ENCODE measurements at regions not wholly inside any gene's neighbourhood (a gene's known extent, or its start where the extent isn't known, plus 50 kb on each side); places are given as distances from the start of the nearest gene placed in this dataset.
"Not testable (repeated sequence)": the region's sequence is repeated elsewhere in the genome, so short reads cannot be mapped to it uniquely, and the experiment has no call there.

DNA sequence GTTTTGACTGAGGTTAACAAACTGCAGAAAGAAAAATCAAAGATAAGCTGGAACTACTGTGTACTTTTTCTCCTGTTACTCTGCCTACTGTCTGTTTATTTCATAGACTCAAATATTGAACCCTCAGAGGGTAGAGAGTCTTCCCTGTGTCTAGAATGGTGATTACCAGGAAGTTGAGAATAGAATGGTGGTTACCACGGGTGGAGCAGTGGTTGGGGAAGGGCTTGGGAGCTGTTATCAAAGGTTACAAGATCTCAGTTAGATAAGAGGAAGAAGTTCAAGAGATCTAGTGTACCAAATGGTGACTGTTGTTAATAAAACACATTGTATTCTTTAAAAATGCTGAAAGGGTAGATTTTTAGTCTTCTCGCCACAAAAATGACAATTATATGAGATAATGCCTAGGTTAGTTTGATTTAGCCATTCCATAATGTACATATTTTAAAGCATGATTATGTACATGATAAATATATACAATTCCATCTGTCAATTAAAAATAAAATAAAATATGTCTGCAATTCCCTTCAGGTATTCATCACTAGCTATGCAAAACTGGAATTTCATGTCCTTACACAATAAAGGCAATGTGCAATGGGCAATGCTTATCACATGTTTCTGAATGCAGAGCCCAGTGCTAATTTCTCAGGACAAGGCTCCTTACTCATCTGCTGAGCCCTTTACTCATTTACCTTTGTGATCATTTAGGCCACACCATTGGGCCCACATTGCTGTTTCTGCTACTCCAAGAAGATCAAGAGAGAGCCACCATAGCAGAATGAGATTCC is 474.3 kb upstream of the CAMK1G start:
- DNase-seq (ENCODE audit: low read depth in 2 of 2): no peak

DNA sequence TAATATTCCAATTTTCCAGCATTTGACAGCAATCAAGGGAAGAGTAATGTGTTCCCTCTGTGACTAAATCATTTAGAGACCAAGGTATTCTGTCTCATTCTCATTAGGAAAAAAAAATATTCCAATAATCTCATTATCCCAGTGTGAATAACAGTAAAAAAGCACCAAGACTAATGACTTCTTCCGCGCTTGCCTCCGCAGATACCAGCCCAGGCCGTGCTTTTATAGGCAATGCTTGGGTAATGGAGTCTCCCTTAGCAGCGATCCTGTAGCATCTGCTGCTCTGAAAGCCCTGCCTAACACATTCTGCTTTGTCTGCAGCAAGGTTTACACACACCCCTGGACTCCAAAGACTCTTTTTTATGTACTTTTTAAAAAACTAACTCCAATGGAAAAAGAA is 470.0 kb upstream of the CAMK1G start:
- no peak for DNase-seq (ENCODE audit: low read depth in 2 of 2)

DNA sequence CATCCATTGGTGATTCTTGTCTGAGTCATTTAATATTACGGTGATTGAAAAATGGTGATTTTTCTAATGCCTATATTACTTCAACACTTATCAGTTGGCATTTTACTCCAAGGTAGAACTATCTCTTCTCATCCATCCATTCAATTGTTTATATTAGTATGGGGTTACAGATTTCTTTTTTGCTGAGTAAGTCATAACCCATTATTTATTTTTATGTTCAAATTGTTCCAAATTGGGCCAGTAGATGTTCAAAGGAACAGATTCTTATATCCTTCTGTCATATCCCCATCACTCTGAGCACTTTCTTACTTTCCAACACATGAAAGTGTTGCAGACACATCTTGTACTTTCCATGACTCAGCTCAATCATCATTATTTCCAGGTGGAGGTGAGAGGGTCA is 466.8 kb upstream of the CAMK1G start:
- DNase-seq (ENCODE audit: low read depth in 2 of 2): no peak

DNA sequence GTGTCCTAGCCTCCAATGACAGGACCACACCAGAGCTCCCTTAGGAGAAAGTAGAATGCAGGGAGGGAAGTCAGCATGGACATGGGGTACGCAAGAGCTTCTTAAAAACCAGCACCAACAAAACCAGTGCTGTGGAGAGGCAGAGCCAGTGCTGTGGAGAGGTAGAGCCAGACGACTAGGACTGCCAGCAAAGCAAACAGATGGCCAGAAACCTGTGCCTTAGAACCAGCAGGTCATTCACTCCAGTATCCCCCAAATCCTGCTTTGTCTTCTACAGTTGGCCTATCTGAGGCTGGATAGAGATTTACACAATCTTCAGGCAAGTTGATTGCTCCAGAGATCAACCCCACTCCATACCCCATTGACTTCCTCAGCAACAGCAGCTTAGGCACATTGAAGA is 459.9 kb upstream of the CAMK1G start:
- DNase-seq (ENCODE audit: low read depth in 2 of 2): no peak

DNA sequence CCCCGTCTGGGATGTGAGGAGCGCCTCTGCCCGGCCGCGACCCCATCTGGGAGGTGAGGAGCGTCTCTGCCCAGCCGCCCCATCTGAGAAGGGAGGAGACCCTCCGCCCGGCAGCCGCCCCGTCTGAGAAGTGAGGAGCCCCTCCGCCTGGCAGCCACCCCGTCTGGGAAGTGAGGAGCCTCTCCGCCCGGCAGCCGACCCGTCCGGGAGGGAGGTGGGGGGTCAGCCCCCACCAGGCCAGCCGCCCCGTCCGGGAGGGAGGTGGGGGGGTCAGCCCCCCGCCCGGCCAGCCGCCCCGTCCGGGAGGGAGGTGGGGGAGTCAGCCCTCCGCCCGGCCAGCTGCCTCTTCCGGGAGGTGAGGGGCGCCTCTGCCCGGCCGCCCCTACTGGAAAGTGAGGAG is 454.4 kb upstream of the CAMK1G start:
- DNase-seq (ENCODE audit: low read depth in 2 of 2): not testable (repeated sequence)

DNA sequence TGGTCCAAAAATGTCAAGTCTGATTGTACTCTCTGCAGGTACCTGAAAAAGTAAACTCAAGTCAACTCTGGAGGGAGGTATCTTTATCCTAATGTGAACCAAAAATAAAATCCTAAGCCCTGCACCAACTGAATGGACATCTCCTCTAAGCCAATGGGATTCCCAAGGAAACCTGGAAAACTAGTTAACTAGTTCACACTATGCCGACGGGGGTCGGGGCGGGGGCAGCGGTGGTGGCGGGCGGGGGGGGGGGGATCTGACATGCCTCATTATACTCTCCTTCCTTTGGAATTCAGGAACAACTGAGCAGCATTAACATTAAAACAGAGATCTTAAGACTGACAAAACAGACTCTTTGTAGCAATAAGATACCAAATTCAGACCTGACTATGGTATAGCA is 452.6 kb upstream of the CAMK1G start:
- DNase-seq (ENCODE audit: low read depth in 2 of 2): no peak

DNA sequence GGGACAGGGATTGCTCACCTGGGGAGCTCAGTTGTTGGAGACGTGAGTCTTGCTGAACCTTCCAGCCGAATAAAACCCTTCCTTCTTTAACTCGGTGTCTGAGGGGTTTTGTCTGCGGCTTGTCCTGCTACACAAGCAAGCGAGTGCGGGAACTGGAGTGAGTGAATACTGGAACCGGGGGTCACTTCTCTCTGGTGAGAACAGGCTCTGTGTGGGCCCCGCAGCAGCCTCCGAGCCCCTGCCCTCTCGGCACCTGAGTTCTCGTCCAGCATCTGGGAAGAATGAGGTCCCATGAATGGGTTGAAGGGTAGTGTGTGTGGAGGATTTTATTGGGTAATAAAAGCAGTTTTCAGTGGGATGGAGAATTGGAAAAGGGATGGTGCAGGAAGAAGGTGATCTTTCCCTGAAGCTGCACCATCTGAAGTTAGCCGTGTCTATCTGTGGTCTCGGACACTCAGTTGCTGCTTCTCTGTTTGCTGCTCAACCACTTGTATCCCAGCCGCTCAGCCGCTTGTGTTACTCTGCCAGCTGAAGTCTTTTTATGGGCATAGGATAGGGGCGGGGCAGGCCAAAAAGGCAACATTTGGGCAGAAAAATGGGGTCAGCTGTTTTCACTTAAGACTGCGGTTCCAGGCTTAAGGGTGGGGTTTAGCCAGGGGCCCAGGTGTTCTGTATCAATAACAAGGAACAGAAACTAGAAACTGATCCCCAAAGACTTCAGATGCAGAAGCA is 450.6 kb upstream of the CAMK1G start:
- no peak for DNase-seq (ENCODE audit: low read depth in 2 of 2)

DNA sequence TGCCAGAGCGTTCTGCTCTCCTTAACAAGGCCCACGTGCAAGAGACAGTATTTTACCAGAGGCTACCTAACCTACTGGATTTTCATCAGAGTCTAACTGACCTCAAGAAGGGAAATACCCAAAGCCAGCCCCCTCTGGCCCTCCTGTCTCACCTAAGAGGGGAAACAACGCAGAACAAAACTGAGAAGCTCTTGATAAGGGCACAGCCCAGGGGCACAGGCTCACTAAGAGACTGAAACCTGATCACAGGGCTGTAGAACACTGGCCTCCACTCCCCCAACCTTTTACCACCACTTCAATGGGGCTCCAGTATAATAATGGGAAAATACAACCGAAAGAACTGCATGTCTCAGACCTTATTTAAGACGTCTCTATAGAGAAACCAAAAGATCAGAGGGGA is 449.5 kb upstream of the CAMK1G start:
- DNase-seq (ENCODE audit: low read depth in 2 of 2): no peak

DNA sequence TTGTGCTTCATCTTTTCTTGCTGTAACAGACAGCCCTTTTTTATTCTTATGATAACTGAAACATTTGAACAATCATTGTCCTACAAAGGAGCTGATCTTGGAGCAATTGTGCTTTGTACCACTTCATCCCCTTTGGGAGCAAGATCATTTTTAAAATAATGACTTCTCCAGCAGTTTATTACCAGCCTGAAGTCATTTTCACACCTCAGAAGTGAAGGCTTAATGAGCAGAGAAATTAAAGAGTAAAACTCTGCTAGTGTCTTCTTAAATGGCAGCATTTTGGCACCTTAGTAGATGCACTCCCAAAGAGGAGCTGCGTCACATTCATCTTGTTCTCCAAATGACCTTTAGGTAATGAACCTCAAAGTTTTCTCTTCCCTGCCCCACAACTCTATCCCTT is 439.6 kb upstream of the CAMK1G start:
- DNase-seq (ENCODE audit: low read depth in 2 of 2): no peak

DNA sequence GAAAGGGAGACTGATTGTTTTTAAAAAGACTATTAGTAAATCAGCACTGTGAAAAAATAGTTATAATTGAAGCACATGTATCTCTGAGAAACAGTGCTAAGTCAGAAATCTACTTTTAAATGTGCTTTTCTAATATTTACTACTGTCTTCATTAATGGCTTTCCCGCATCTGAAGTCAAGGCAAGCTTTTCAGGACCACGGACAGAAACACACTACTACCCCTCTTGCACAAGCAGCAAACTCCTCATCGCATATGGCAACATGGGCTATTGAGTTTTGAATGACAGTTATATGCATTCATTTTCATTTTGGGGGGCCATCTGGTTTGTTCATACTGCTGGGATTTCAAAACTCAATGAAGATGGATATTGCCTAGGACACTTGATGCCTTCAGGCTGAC is 433.4 kb upstream of the CAMK1G start:
- DNase-seq (ENCODE audit: low read depth in 2 of 2): no peak

DNA sequence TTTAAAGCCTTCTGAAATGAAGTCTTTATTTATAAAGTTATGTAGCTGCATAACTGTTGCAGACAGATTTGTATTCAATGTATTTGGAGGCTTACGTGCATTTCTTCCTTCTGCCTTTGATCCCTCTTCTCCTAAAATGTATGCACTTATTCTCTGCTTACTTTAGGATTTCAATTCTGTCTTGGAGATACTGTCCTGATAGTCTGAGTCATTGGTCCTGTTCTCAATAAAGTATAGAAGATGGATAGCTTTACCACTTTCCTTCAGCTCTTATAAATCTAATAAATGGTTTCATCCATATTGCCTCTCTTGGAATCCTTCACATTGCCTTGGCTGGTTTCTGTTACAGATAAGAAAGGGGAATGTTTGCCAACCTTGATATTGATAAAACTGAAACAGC is 430.1 kb upstream of the CAMK1G start:
- no peak for DNase-seq (ENCODE audit: low read depth in 2 of 2)

DNA sequence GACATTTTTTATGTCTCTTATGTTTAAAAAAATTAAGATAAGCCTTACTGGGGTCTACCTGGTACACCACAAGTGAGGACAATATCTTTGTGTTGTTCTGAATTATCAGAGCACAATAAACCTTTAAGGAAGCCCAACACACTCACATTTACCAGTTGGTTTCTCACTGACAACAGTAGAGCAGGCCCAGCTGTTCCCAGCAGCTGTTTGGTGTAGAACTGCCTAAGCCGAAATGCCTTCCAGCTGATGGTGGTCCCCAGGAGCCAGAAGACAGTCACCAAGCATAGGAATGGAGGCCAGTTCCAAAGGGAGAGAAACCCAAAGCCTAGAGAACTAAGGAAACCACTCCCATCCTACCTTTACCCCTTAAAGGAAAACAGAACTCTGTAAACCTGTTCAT is 428.6 kb upstream of the CAMK1G start:
- no peak for DNase-seq (ENCODE audit: low read depth in 2 of 2)

DNA sequence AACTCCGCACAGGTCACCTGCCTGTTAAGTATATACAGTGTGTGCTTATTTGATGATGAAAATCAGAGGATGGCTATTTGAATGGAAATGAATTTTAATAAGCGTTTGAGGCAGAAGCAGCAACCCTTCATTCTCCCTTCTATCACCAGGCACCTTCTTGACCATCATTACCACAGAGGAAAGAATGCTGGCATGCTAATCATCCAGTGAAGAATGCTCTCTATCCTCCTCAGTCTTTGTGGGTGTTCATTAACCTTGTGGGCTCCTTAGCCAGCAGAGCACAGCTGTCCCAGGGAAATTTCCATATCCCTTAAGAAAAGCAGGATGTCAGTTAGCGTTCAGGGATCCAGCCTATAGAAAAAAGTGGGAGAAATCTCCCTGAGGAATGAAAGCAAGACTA is 428.0 kb upstream of the CAMK1G start:
- no peak for DNase-seq (ENCODE audit: low read depth in 2 of 2)

DNA sequence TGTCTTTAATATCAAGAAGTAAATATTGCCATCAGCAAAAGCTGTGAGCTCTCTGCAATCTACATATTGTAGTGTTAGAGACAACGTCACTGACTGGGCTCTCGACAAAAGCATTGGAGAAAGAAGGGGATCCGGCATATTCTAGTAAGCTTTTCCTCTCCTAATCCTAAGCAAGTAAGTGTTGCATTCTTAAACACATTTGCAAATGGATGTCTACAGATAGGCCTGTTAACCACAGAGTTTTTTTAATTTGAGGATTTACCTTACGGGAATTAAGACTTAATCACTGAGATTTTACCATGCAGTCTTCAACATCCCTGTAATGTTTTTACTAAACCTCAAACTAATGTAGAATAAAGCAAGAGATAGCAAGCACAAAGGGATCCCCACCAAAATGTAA is 426.5 kb upstream of the CAMK1G start:
- no peak for DNase-seq (ENCODE audit: low read depth in 2 of 2)

DNA sequence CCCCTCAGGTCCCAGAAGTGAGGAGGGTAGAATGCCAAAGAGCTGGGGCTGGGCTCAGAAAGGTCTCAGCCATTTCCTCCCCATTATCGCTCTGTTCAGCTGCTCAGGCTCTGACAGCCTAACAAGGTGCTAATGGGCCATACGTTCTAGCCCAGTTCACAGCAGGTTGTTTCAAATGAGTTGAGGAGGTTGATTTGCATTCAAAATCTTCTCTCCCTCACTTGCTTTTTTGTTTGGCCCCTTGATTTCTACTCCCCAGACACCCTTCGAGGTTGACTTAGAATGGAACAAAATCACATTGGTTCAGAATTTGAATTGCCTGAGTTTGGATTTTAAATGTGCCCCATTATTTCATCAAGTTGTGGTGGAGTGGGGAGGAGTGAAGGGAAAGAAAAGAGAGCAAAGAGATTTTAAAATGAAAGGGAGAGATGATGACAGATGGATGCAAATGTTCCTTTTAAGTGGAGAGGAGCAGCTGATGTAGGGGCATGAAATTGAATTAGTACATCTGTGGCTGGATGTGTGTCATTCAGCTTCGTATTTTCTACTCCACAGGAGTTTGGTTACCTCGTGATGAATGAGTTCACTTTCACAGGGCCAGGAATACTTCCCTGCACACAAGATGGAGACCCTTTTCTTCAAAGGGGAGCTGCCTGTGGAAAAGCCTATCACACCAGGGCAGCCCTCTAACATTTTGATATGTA is 425.8 kb upstream of the CAMK1G start:
- no peak for DNase-seq (ENCODE audit: low read depth in 2 of 2)

DNA sequence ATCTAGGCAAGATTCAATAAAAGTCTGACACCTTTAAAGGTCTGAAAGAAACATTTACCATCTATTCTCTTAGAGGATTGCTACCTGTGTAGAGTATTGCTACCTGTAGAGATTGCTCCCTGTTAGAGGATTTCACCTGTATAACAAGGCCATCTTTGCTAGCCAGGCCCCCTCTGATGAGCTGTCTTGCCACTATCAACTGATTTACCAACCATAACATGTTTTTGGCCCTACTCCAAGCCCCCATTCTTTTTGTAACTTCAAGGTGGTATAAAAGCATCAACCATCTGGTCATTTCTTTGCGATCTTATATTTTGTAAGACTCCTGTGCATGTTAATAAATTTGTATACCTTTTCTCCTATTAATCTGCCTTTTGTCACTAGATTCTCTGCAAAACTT is 424.7 kb upstream of the CAMK1G start:
- no peak for DNase-seq (ENCODE audit: low read depth in 2 of 2)

DNA sequence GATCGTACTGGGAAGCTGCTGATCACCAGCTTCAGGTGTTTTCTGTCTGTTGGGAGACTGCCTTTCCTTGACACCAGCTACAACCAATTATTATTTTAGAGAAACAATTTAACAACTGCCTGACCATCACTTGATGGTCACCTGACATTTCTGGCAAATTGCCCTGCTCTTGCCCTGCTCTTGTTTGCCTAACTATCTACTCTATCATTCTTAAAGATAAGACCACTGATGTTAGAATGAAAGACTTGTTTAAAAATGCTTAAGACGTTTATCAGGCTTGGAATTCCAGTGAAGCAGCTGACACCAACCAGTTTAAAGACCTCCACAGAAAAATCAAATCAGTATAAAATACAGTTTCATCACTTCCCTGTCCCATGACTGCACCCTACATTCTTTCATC is 423.3 kb upstream of the CAMK1G start:
- no peak for DNase-seq (ENCODE audit: low read depth in 2 of 2)

DNA sequence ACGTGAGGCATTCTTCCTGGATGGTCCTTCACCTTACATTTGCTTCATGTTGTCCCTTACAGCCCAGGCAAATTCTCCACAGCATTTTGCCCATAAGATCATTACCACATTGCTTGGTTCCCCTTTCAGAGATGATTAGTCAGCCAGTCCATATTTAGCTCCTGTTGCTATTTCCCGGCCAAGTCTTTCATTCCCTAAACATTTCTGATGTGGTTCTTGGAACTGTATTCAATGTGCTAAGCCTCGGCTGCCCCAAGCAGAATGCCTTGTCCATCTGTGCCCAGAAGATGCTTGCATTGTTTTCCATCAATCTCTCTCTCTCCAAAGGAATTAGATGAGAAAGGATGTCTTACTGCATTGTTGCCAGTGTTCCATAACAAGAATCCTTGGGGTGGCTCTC is 420.9 kb upstream of the CAMK1G start:
- DNase-seq (ENCODE audit: low read depth in 2 of 2): no peak

DNA sequence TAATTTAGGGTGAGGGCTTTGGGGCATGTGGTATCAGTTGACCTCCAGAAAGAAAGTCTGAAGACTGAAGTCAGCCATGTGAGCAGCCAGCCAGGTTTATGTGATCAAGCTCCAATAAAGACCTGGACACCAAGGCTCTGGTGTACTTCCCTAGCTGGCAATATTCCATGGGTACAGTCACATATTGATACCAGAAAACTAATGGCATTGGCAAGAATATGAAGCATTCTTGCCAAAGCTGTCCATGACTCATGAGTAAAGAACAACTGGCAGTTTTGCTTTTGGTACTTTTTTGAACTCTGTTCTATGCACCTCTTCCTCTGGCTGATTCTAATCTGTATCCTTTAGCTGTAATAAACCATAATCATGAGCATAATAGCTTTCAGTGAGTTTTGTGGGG is 415.3 kb upstream of the CAMK1G start:
- no peak for DNase-seq (ENCODE audit: low read depth in 2 of 2)

DNA sequence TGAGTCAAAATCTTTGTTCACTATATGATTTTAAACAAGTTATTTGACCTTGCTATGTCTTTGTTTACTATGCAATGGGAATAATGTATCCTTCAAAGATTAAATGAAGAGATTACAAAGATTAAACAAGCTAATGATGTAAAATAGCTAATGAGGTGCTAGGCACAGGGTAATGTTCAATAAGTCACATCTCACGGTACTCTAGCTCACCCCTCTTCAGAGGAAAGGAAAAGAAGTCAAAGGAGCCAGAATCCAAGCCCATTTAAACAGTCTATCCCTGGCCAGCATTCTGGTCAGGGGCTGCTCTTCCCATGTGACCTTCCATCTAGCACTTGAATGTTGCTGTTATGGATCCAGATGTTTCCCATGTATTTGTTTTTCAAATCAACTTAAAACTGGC is 412.4 kb upstream of the CAMK1G start:
- DNase-seq (ENCODE audit: low read depth in 2 of 2): no peak

DNA sequence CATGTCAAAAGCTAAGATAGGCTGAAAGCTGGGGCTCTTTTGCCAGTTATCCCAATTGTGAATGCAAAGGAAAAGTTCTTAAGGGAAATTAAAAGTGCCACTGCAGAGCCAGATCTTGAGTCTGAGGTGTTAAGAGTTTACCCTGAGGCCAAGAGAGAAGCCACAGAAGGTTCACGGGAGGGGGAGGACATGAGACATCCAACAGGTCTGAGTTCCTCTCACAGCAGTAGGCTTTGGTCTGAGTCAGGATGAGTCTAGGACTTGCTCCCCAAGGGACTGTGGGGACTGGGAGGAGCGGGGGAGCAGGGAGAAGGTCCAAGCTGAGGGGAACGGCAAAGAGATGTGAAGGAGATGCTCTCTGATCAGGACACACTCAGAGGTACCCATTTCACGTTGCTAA is 411.2 kb upstream of the CAMK1G start:
- no peak for DNase-seq (ENCODE audit: low read depth in 2 of 2)

DNA sequence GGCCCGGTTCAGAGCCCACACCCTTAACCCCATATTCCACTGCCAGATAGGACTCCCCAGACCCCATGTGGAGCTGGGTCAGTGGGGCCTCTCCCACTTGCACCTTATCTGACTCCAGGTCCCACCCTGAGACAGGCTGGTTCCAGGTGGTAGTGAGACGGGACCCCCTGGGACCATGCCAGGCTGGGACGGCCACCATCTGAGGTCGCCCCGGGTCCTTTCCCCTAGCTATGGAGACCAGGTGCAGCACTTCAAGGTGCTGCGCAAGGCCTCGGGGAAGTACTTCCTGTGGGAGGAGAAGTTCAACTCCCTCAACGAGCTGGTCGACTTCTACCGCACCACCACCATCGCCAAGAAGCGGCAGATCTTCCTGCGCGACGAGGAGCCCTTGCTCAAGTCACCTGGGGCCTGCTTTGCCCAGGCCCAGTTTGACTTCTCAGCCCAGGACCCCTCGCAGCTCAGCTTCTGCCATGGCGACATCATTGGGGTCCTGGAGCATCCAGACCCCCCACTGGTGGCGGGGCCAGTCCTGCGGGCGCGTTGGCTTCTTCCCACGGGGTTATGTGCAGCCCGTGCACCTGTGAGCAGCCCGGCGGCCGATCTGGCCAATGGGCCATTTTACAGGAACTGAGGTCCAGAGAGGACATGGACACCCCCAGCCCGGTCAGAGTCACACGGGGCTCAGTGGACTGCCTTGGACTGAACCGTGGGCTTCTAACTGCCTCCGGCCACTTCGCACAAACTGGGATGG is 410.5 kb upstream of the CAMK1G start:
- DNase-seq (ENCODE audit: low read depth in 2 of 2): not testable (repeated sequence)
